Activated T-cell treated with anti-CD3 and anti-CD28 coated beads, Interleukin-2, amount 50 U/mL, for 72 hours (primary cell): ENCODE measurements at regions not wholly inside any gene's neighbourhood (a gene's known extent, or its start where the extent isn't known, plus 50 kb on each side); places are given as distances from the start of the nearest gene placed in this dataset.

ENCODE experiments used
- ATAC-seq, 2 donors: fragments of 150-1000 bp; cut with Tn5 transposase; replicated peaks in 1 of 2; 2 replicates each; pipeline ENCODE4 v1.10.0; 2021; ENCODE audit warnings: moderate library complexity in 2 of 2, mild to moderate bottlenecking in 1 of 2
- DNase-seq, 2 donors: peaks; one replicate each; pipeline ENCODE4 v3.0.0; 2021 to 2022; ENCODE audit warnings: mixed read lengths in 1 of 2
- H3K27ac Mint-ChIP-seq: one replicate; pipeline ENCODE4 v1.8.0; 2022; ENCODE audit warnings: mild to moderate bottlenecking, moderate library complexity, mixed read lengths
- H3K27me3 Mint-ChIP-seq: one replicate; pipeline ENCODE4 v1.8.0; 2022; ENCODE audit warnings: low read depth, mixed read lengths
- H3K36me3 Mint-ChIP-seq, 2 donors: one replicate each; pipeline ENCODE4 v1.8.0; 2022; ENCODE audit warnings: mixed read lengths in 2 of 2, mild to moderate bottlenecking in 1 of 2; ENCODE audit not compliant: insufficient read depth in 2 of 2
- H3K4me1 Mint-ChIP-seq: one replicate; pipeline ENCODE4 v1.8.0; 2022; ENCODE audit warnings: low read depth, mixed read lengths
- H3K4me3 Mint-ChIP-seq, 2 donors: one replicate each; pipeline ENCODE4 v1.8.0; 2022; ENCODE audit warnings: mild to moderate bottlenecking in 2 of 2, mixed read lengths in 2 of 2, moderate library complexity in 2 of 2
- H3K9me3 Mint-ChIP-seq, 2 donors: one replicate each; pipeline ENCODE4 v1.8.0; 2022; ENCODE audit warnings: mixed read lengths in 2 of 2

DNA sequence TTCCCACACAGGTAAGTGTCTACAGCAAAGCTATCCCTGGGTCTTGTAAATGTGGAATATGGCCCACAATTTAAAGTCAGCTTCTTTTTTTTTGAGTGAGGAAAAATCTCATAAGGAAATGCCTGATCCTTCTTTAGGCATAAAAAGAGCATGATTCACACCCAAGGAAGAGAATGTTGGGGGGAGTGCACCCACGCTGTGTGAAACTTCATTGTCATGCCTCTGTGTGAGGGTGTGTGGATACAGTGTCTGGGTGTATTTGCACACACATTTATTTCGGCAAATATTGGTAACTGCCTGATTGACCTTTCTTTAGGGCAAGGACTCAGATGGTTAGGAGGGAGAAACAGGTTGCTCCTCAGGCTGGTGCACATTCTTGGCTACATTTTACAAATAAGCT, 196.8 kb upstream of the STXBP6 start:
- Mint-ChIP-seq H3K27ac (no peak overlapping the region), H3K4me3 (no peak overlapping the region), H3K36me3 (no peaks in the 10 kb centered on the region), H3K9me3 (peaks cover 0 to 2% of the 10 kb centered on the region in 2 donors), H3K4me1 (no peaks in the 10 kb centered on the region), H3K27me3 (no peaks in the 10 kb centered on the region)
- ATAC-seq (no peak), DNase-seq (no peak)

DNA sequence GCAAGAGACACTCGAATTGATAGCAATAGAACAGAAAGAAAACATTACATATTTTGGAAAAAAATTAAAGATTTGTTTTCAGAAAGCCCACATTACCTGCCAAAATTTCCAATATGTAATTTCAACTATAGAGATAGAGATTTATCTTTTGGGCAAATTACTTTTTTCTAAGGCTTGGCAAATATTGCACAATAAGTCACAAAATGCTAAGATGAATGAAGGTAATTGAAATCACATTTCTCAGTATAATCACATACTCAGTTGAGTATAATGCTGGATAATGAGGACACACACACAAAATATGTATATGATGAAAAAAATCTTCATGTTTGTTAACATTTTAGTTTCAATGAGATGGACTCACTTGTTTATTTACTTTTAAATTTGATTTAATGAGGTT, 189.2 kb upstream of the STXBP6 start:
- Mint-ChIP-seq H3K4me3 (no peak overlapping the region), H3K36me3 (no peaks in the 10 kb centered on the region), H3K9me3 (peaks cover 0 to 2% of the 10 kb centered on the region in 2 donors), H3K4me1 (no peaks in the 10 kb centered on the region), H3K27ac (no peak overlapping the region), H3K27me3 (no peaks in the 10 kb centered on the region)
- ATAC-seq (no peak), DNase-seq (no peak)

DNA sequence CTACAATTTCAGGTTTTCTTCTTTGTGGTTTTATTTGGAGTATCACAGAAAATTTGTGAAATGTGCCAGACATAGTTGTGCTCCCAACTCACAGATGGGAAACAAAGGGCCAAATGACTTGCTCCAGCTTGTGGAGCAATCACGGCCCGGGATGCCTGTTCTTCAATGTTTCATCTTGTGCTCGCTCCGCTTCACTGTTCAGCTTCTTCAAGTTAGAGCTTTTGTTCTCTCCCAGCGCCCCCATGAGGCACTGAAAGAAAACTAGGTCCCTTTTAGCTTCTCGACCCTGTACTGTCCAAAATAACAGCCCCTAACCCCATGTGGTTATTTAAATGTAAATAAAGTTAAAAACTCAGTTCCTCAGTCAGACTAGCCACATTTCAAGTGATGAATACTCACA, 187.9 kb upstream of the STXBP6 start:
- ATAC-seq (no peak), DNase-seq (no peak)
- Mint-ChIP-seq H3K27ac (no peak overlapping the region), H3K4me3 (no peak overlapping the region), H3K9me3 (peaks cover 0 to 2% of the 10 kb centered on the region in 2 donors), H3K27me3 (no peaks in the 10 kb centered on the region), H3K4me1 (no peaks in the 10 kb centered on the region), H3K36me3 (no peaks in the 10 kb centered on the region)

DNA sequence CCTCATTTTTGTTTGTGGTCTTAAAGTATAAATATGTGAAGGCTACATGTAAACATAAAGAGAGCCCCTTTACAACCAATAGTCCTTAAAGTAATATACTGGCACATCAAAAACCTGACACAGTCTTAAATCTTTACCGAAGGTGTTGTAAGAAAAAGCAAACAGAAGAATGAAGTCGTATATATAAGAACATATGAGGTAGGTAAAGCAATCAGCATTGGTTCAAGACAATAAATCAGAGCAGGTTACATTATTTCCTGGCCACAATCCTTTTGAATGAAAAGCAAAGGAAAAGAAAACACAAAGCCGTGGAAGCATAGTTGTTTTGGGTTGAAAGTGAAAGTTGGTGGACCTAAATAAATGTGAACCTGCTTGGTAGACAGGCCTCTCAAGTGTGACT, 183.7 kb upstream of the STXBP6 start:
- no peaks in the 10 kb centered on the region for H3K36me3 Mint-ChIP-seq
- no peak overlapping the region for H3K4me3 Mint-ChIP-seq
- ATAC-seq (no peak), DNase-seq (no peak)
- H3K4me1 Mint-ChIP-seq = no peaks in the 10 kb centered on the region
- no peak overlapping the region for H3K27ac Mint-ChIP-seq
- peaks cover 0 to 3% of the 10 kb centered on the region in 2 donors for H3K9me3 Mint-ChIP-seq
- H3K27me3 Mint-ChIP-seq = no peaks in the 10 kb centered on the region

DNA sequence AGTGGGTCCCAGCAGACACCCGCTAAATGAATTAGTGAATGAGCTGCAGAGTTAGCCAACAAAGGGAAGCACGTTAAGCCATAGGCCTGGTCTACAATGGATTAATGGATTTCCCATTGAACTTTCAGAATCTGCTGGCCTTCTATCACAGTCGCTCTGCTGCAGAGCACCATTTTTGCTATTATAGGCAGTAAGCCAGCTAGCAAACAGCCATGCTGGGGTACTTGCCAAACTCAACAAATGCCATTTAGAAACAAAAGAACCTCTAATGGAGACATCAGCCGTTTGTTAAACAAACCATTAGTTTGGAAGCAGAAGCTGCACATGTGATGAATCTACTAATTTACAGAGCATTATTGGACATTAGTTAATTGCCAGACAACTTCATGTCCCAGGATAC, 181.1 kb upstream of the STXBP6 start:
- no peaks in the 10 kb centered on the region for H3K27me3 Mint-ChIP-seq
- no peaks in the 10 kb centered on the region for H3K4me1 Mint-ChIP-seq
- ATAC-seq (no peak), DNase-seq (no peak)
- H3K36me3 Mint-ChIP-seq = no peaks in the 10 kb centered on the region
- peaks cover 2 to 3% of the 10 kb centered on the region in 2 donors for H3K9me3 Mint-ChIP-seq
- no peak overlapping the region for H3K27ac Mint-ChIP-seq
- no peak overlapping the region for H3K4me3 Mint-ChIP-seq

DNA sequence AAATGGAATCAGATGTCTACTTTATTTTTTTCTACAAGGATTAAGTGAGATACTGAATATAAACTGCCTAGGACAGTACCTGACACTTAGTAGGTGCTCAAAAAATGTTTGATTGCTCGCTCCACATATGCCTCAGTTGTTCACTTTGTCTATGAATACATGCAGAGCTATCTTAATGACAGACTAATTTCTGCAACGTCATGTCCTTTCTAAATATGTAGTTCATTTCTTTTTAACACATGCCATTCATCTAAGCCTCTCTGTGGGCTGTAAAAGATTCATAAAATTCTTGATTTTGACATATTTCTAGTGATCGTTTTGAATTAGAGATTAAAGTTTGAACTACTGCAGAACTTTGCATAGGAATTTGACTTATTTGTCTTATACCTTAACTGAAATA, 176.3 kb upstream of the STXBP6 start:
- peaks cover 2 to 3% of the 10 kb centered on the region in 2 donors for H3K9me3 Mint-ChIP-seq
- H3K36me3 Mint-ChIP-seq = no peaks in the 10 kb centered on the region
- H3K4me1 Mint-ChIP-seq = no peaks in the 10 kb centered on the region
- DNase-seq (no peak), ATAC-seq (no peak)
- no peak overlapping the region for H3K27ac Mint-ChIP-seq
- no peak overlapping the region for H3K4me3 Mint-ChIP-seq
- no peaks in the 10 kb centered on the region for H3K27me3 Mint-ChIP-seq

DNA sequence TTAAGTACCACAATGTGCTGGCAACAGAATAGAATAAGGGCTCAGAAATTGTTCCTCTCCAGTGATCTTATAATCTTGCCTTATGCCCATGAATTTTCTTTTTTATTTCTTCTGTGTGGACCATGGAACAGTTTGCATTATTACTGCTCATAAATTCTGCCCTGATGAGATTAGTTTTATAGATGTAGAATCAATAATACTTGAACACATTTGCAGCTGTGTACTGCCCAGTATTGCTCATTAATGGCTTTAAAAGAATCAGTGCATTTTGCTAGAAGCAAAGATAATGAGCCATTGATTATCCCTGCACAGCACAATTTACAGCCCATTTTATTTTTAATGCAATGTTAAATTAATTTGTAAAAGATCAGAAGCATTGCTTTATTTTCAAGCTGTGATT, 172.3 kb upstream of the STXBP6 start:
- no peaks in the 10 kb centered on the region for H3K4me1 Mint-ChIP-seq
- DNase-seq (no peak), ATAC-seq (no peak)
- H3K27me3 Mint-ChIP-seq = no peaks in the 10 kb centered on the region
- H3K36me3 Mint-ChIP-seq = no peaks in the 10 kb centered on the region
- peaks cover 0 to 2% of the 10 kb centered on the region in 2 donors for H3K9me3 Mint-ChIP-seq
- H3K27ac Mint-ChIP-seq = no peak overlapping the region
- H3K4me3 Mint-ChIP-seq = no peak overlapping the region

DNA sequence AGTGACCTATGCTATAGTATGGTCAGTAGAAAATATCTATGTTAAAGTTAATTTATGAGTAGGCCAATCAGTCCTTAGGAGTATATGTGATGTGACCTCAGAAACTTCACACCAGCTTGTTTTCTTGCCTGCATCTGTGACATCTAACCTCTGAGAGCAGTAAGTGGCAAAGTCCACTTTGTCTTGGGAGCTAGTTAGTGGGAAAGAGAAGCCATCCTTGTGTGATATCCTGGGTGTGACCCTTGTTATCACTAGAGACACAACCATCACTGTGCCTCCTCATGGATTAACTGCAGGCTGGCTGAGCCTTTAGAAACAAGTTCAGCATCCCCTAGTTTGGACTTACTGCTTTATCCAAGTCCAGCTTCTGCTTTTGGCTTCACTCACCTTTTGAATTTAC, 170.6 kb upstream of the STXBP6 start:
- DNase-seq (no peak), ATAC-seq (no peak)
- Mint-ChIP-seq H3K4me3 (no peak overlapping the region), H3K27ac (no peak overlapping the region), H3K9me3 (peaks cover 0 to 2% of the 10 kb centered on the region in 2 donors), H3K36me3 (no peaks in the 10 kb centered on the region), H3K4me1 (no peaks in the 10 kb centered on the region), H3K27me3 (no peaks in the 10 kb centered on the region)

DNA sequence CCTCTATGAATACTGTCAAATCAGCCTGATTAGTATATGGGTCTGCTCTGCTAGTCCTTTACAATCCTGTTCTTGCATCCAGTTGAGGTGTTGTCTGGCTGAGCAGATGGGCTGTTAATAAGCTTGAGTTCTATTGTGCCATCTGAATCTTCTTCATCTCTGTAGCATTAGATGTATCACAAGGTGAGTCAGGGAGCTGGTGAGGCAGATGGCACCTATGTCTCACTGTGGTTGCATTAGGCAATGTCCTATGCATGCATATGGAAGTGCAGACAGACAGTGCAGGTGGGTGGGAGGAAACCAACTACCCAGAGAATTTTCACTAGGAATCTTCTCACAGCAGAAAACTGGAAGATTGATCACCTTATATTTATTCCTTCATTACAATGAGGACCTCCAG, 165.7 kb upstream of the STXBP6 start:
- ATAC-seq = no peak
- H3K9me3 Mint-ChIP-seq = peaks cover 1 to 5% of the 10 kb centered on the region in 2 donors
- H3K36me3 Mint-ChIP-seq = no peaks in the 10 kb centered on the region

DNA sequence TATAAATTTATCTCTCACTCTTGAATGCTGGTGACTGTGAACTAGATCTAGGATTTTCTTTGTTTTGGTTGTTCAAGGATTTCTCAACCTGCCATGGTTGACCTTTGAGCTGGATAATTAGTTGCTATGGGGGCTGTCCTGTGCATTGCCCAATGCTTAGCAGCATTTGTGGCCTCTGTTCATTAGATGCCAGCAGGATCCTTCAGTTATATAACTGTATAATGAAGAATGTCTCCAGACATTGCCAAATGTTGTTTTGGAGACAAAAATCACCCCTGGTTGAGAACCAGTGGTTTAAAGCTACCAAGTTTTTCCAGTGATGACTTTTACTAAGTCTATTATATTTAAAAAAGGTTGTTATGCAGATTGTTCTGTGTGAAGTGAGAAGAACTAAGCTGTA, 147.9 kb upstream of the STXBP6 start:
- Mint-ChIP-seq H3K4me3 (no peak overlapping the region), H3K4me1 (no peaks in the 10 kb centered on the region), H3K36me3 (no peaks in the 10 kb centered on the region), H3K27ac (no peak overlapping the region), H3K27me3 (no peaks in the 10 kb centered on the region), H3K9me3 (peaks cover 4 to 7% of the 10 kb centered on the region in 2 donors)
- DNase-seq (no peak), ATAC-seq (no peak)

More for the DNA sequence above, 165.7 kb upstream of the STXBP6 start:
- DNase-seq = no peak
- no peak overlapping the region for H3K27ac Mint-ChIP-seq
- no peaks in the 10 kb centered on the region for H3K27me3 Mint-ChIP-seq
- H3K4me1 Mint-ChIP-seq = no peaks in the 10 kb centered on the region
- H3K4me3 Mint-ChIP-seq = no peak overlapping the region

DNA sequence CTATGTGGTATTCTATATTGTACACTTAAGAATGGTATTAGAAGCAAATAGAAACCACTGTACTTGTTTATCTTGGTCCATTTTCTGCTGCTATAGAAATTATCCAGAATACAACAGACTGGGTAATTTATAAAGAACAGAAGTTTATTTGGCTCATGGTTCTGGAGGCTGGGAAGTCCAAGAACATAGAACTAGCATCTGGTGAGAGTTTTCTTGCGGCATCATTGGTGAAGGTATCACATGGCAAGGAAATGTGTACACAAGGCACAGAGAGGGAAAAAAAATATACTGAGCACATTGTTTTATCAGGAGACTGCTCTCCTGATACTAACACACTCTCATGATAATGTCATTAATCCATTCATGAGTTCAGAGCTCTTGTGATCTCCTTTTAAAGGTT, 130.3 kb upstream of the STXBP6 start:
- ATAC-seq (no peak), DNase-seq (no peak)
- peaks cover 3 to 11% of the 10 kb centered on the region in 2 donors for H3K9me3 Mint-ChIP-seq
- H3K4me1 Mint-ChIP-seq = no peaks in the 10 kb centered on the region
- H3K27ac Mint-ChIP-seq = no peak overlapping the region
- H3K36me3 Mint-ChIP-seq = peaks cover 0 to 3% of the 10 kb centered on the region in 2 donors
- no peak overlapping the region for H3K4me3 Mint-ChIP-seq
- H3K27me3 Mint-ChIP-seq = no peaks in the 10 kb centered on the region

DNA sequence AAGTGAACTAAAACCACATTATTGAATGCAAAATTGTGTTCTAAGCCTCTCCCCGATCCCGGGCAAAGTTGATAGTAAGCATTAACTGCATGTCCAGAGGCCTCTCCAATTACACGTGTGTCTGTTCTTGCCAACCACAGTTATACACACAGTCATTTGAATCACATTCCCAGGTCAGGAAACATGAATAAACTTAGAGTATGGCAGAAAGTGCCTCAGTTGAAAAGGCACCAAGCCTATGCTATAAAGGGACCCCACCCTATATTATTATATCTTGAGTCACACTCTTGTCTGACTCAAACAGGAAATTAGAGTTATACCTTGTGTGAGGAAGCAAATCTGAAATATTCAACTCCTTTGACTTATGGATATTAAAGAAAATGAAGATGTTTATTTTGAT, 128.3 kb upstream of the STXBP6 start:
- Mint-ChIP-seq H3K4me3 (no peak overlapping the region), H3K27ac (no peak overlapping the region), H3K9me3 (peaks cover 2 to 5% of the 10 kb centered on the region in 2 donors), H3K27me3 (no peaks in the 10 kb centered on the region), H3K4me1 (no peaks in the 10 kb centered on the region), H3K36me3 (no peaks in the 10 kb centered on the region)
- DNase-seq (no peak), ATAC-seq (no peak)

DNA sequence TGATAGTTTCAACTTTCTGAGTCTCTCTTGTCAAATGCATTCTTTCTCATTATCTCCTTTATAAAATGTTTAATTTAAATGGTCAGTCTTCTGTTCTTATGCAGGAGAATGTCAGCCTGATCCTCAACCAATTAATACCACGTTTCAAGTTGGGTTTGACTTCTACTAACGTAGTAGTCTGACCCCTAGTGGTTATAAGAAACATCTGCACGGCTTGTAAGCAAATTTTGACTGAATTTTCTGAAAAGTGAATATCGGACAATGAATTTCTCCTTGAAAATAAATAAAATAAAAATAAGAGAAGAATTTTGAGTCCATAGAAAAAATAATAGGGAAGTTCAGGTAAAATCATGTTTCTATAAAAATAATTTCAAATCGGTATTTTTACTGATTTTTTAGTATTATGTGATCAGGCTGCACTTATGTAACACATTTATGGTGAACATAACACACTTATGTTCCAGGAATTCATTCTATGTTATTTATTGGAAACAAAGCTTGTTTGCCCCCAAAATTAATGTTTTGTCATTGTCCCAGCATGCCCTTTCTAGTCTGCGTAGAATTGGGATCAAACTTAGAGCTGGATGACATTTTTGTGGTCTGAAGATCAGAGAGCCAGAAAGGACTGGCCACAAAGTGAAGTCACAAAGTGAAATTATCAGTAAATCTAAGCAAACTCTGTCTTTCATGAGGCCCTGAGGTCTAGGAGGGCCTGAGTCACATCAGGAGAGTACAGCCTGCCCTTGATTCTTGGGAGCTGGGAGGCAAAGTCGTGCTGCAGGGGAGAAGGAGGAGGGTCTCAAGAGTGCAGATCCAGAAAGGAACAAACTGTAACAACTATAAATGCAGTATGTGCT, 101.2 kb upstream of the STXBP6 start:
- H3K27me3 Mint-ChIP-seq = peaks cover 14% of the 10 kb centered on the region
- H3K4me1 Mint-ChIP-seq = no peaks in the 10 kb centered on the region
- ATAC-seq (no peak), DNase-seq (no peak)
- H3K36me3 Mint-ChIP-seq = no peaks in the 10 kb centered on the region
- H3K4me3 Mint-ChIP-seq = no peak overlapping the region
- no peak overlapping the region for H3K27ac Mint-ChIP-seq
- no peaks in the 10 kb centered on the region for H3K9me3 Mint-ChIP-seq

DNA sequence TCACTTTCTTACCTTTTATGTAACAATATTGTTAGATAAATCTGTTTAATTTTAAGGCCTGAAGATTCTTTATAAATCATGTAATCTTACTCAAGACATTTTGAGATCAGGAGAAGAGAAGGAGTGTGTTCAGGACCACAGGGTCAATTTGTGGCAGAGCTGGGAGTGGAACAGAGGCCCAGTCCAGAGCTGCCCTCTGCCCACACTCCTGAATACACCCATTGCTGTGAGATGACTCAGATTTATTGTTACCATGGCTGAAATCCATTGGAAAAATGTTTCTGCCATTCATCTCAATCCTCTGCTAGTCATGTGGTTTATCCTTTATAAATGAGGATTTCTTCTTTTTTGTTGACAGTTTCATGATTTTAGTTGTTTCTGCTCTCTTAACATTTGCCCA, 100.5 kb upstream of the STXBP6 start:
- ATAC-seq (no peak), DNase-seq (no peak)
- Mint-ChIP-seq H3K4me3 (no peak overlapping the region), H3K27me3 (peaks cover 14% of the 10 kb centered on the region), H3K4me1 (no peaks in the 10 kb centered on the region), H3K36me3 (no peaks in the 10 kb centered on the region), H3K27ac (no peak overlapping the region), H3K9me3 (no peaks in the 10 kb centered on the region)
